ENCODE measurements at regions not wholly inside any gene's neighbourhood (a gene's known extent, or its start where the extent isn't known, plus 50 kb on each side); places are given as distances from the start of the nearest gene placed in this dataset.

DNA sequence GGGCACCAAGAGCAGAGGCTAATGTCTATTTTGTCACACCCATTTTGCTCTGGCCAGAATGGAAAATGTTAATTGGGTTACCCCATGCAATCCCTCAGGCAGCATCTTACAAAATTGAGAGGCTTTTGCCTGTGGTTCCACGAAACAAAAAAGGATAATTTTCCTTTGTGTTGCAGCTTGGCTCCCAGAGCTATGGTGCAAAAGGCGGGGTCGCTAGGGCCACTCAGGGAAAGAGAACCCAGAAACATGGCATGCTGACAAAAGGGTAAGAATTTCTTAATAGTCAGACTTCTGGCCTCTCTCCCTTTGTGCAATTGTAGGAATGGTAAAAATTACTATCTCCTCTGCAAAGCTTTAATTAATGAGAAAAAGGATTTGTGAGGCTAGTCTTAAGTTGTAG lies 119.6 kb upstream of the BANK1 start:
- Histone ChIP-seq H3K4me2 (ENCODE audit: insufficient read depth, low read length) (no peak overlapping the region), H3K27me3 (ENCODE audit: insufficient read depth, low read length) (no peaks in the 10 kb centered on the region), H3K79me2 (ENCODE audit: insufficient read depth, low read length) (no peaks in the 10 kb centered on the region), H4K20me1 (ENCODE audit: insufficient read depth, low read length) (no peaks in the 10 kb centered on the region), H3K4me1 (ENCODE audit: insufficient read depth, low read length) (no peaks in the 10 kb centered on the region), H3K36me3 (ENCODE audit: insufficient read depth, low read length) (no peaks in the 10 kb centered on the region), H2AFZ (ENCODE audit: low read length) (no peak overlapping the region), H3K27ac (ENCODE audit: low read depth, low read length) (no peak overlapping the region), H3K9me3 (ENCODE audit: low read depth, low read length) (no peaks in the 10 kb centered on the region), H3K4me3 (ENCODE audit: insufficient read depth, low read length) (no peak overlapping the region)
- no peak for DNase-seq (ENCODE audit: insufficient read length, low spot score, missing footprints)
- TF ChIP-seq, protein P1, sequence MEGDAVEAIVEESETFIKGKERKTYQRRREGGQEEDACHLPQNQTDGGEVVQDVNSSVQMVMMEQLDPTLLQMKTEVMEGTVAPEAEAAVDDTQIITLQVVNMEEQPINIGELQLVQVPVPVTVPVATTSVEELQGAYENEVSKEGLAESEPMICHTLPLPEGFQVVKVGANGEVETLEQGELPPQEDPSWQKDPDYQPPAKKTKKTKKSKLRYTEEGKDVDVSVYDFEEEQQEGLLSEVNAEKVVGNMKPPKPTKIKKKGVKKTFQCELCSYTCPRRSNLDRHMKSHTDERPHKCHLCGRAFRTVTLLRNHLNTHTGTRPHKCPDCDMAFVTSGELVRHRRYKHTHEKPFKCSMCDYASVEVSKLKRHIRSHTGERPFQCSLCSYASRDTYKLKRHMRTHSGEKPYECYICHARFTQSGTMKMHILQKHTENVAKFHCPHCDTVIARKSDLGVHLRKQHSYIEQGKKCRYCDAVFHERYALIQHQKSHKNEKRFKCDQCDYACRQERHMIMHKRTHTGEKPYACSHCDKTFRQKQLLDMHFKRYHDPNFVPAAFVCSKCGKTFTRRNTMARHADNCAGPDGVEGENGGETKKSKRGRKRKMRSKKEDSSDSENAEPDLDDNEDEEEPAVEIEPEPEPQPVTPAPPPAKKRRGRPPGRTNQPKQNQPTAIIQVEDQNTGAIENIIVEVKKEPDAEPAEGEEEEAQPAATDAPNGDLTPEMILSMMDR (IDR thresholded peaks at IDR 0.05; ENCODE audit: extremely low read depth, low read depth, low read length) = no peak

DNA sequence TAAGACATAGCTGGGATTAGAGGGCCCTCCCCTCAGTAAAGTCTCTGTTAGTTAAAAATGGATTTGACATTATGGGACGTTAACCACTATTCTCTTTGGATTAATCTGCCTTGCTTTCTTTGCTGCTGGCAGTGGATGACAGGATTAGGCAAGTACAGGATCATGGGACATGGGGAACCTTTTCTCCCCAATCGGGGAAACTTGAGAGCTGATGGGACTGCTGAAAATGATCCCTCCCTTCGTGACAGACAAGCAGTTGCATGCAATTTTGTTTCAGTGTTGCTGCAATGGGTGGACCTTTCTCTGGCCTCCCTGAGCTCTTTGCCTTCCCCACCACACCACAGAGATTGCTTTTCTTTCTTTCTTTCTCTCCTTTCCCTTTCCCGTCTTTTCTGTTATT lies 120.2 kb upstream of the BANK1 start:
- Histone ChIP-seq H3K36me3 (ENCODE audit: insufficient read depth, low read length) (no peaks in the 10 kb centered on the region), H4K20me1 (ENCODE audit: insufficient read depth, low read length) (no peaks in the 10 kb centered on the region), H3K4me1 (ENCODE audit: insufficient read depth, low read length) (no peaks in the 10 kb centered on the region), H3K4me2 (ENCODE audit: insufficient read depth, low read length) (no peak overlapping the region), H3K79me2 (ENCODE audit: insufficient read depth, low read length) (no peaks in the 10 kb centered on the region), H3K4me3 (ENCODE audit: insufficient read depth, low read length) (no peak overlapping the region), H3K9me3 (ENCODE audit: low read depth, low read length) (no peaks in the 10 kb centered on the region), H3K27me3 (ENCODE audit: insufficient read depth, low read length) (no peaks in the 10 kb centered on the region), H2AFZ (ENCODE audit: low read length) (no peak overlapping the region), H3K27ac (ENCODE audit: low read depth, low read length) (no peak overlapping the region)
- TF ChIP-seq, protein P1 (IDR thresholded peaks at IDR 0.05; ENCODE audit: extremely low read depth, low read depth, low read length) = no peak
- DNase-seq (ENCODE audit: insufficient read length, low spot score, missing footprints) = no peak

DNA sequence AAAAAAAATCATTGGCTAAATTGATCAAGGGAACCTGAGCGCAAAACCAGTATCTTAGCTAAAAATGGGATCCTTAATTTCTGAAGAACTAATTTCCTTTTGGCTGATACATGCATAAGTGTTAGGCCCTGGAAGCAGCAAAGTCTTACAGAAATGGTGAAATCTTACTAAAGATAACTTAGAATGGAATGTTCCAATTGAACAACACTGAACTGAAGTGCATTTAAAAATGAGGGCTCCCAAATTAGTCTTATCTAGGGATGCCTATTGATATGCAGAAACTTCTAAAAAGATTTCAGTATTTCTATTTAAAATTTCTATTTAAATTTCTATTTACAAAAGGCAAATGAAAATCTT lies 120.7 kb upstream of the BANK1 start:
- H3K4me1 ChIP-seq (ENCODE audit: insufficient read depth, low read length) = no peaks in the 10 kb centered on the region
- H3K9me3 ChIP-seq (ENCODE audit: low read depth, low read length) = no peaks in the 10 kb centered on the region
- H4K20me1 ChIP-seq (ENCODE audit: insufficient read depth, low read length) = no peaks in the 10 kb centered on the region
- H3K79me2 ChIP-seq (ENCODE audit: insufficient read depth, low read length) = no peaks in the 10 kb centered on the region
- no peak overlapping the region for H3K4me3 ChIP-seq (ENCODE audit: insufficient read depth, low read length)
- H3K4me2 ChIP-seq (ENCODE audit: insufficient read depth, low read length) = no peak overlapping the region
- H2AFZ ChIP-seq (ENCODE audit: low read length) = no peak overlapping the region
- H3K36me3 ChIP-seq (ENCODE audit: insufficient read depth, low read length) = no peaks in the 10 kb centered on the region
- no peaks in the 10 kb centered on the region for H3K27me3 ChIP-seq (ENCODE audit: insufficient read depth, low read length)
- no peak overlapping the region for H3K27ac ChIP-seq (ENCODE audit: low read depth, low read length)
- DNase-seq (ENCODE audit: insufficient read length, low spot score, missing footprints) = no peak
- TF ChIP-seq, protein P1 (IDR thresholded peaks at IDR 0.05; ENCODE audit: extremely low read depth, low read depth, low read length) = no peak

DNA sequence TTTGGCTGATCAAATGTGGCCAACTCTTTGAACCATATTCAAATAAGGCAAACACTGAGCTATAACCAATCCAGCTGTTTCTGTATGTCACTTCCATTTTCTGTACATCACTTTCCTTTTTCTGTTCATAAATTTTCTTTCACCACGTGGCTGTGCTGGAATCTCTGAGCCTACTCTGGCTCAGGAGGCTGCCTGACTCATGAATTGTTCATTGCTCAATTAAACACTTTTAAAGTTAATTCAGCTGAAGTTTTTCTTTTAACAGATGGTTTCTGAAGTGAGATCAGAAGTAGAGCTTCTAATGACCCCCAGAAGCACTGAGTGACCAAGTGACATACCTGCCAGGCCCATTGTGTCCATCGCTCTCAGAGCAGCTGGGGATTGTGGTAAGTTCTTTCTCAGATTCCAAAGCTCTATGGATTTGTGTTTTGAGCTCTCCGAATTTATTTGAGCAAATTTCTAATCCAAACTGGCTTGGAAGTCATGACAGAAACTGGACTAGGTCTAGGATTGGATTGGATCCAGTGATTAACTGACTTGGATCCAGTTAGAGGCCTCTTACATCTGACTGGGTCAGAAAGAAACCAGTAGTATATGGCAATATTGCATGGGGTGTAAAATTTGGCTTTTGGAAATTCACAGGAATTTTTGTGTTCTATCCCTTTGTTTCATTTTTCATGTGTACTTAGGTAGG lies 121.2 kb upstream of the BANK1 start:
- Histone ChIP-seq H3K79me2 (ENCODE audit: insufficient read depth, low read length) (no peaks in the 10 kb centered on the region), H3K9me3 (ENCODE audit: low read depth, low read length) (no peaks in the 10 kb centered on the region), H4K20me1 (ENCODE audit: insufficient read depth, low read length) (no peaks in the 10 kb centered on the region), H3K27me3 (ENCODE audit: insufficient read depth, low read length) (no peaks in the 10 kb centered on the region), H3K4me3 (ENCODE audit: insufficient read depth, low read length) (no peak overlapping the region), H3K4me2 (ENCODE audit: insufficient read depth, low read length) (no peak overlapping the region), H3K36me3 (ENCODE audit: insufficient read depth, low read length) (no peaks in the 10 kb centered on the region), H2AFZ (ENCODE audit: low read length) (no peak overlapping the region), H3K27ac (ENCODE audit: low read depth, low read length) (no peak overlapping the region), H3K4me1 (ENCODE audit: insufficient read depth, low read length) (no peaks in the 10 kb centered on the region)
- TF ChIP-seq, protein P1 (IDR thresholded peaks at IDR 0.05; ENCODE audit: extremely low read depth, low read depth, low read length) = no peak
- DNase-seq (ENCODE audit: insufficient read length, low spot score, missing footprints) = no peak
